ENCODE measurements at regions not wholly inside any gene's neighbourhood (a gene's known extent, or its start where the extent isn't known, plus 50 kb on each side); places are given as distances from the start of the nearest gene placed in this dataset.

DNA sequence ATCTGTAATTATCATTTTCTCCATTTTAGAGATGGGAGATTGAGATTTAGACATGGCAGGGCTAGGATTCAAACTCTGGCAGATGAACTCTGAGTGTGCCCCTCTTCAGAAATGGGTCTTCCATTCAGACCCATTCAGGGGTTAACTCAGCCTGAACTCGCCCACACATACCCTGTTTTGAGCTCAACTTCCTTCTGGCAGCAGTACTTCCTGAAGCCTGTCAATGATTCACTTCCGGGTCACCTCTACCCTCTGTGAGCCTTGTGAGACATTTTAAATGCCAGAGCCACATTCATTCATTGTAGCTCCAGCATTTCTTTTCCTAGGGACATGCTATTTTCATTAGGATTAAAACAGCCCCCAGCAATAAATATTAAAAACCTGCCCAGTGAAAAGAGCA, 209.3 kb upstream of the SLC24A2 start:
- Histone ChIP-seq H3K27me3 (ENCODE audit: low read depth, low read length) (no peaks in the 10 kb centered on the region), H3K4me3 (ENCODE audit: low read depth in 1 of 2, low read length in 2 of 2) (no peak overlapping the region)

DNA sequence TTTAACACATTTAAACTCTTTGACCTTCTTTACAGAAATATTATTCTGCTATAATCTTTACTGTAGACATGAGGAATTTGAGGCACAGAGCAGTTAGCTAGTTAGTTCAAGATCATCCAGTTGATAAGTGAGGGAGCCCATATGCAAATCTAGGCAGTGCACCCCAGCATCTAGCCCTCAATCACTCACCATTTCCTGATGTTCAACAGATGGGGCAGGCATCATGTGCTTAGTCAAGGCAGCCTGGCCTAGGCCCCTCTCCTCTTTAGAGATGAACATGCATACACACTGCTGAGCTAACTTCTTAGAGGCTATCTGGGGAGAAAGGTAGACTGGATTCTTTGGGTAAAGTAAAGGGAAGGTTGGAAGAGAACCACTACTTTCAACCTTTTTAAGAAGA, 206.8 kb upstream of the SLC24A2 start:
- Histone ChIP-seq H3K36me3 (ENCODE audit: control insufficient read depth in 1 of 2, insufficient read depth in 2 of 2, low read length in 2 of 2) (no peaks in the 10 kb centered on the region), H3K4me3 (ENCODE audit: low read depth in 1 of 2, low read length in 2 of 2) (no peak overlapping the region), H3K27me3 (ENCODE audit: low read depth, low read length) (no peaks in the 10 kb centered on the region), H3K9me3 (ENCODE audit: control insufficient read depth in 1 of 2, low read length in 2 of 2) (no peaks in the 10 kb centered on the region), H3K27ac (ENCODE audit: low read length) (no peak overlapping the region), H3K4me1 (ENCODE audit: control insufficient read depth in 1 of 2, insufficient read depth in 2 of 2, low read length in 2 of 2) (no peaks in the 10 kb centered on the region)

More for the DNA sequence above, 209.3 kb upstream of the SLC24A2 start:
- Histone ChIP-seq H3K4me1 (ENCODE audit: control insufficient read depth in 1 of 2, insufficient read depth in 2 of 2, low read length in 2 of 2) (no peaks in the 10 kb centered on the region), H3K36me3 (ENCODE audit: control insufficient read depth in 1 of 2, insufficient read depth in 2 of 2, low read length in 2 of 2) (no peaks in the 10 kb centered on the region), H3K9me3 (ENCODE audit: control insufficient read depth in 1 of 2, low read length in 2 of 2) (no peaks in the 10 kb centered on the region), H3K27ac (ENCODE audit: low read length) (no peak overlapping the region)

DNA sequence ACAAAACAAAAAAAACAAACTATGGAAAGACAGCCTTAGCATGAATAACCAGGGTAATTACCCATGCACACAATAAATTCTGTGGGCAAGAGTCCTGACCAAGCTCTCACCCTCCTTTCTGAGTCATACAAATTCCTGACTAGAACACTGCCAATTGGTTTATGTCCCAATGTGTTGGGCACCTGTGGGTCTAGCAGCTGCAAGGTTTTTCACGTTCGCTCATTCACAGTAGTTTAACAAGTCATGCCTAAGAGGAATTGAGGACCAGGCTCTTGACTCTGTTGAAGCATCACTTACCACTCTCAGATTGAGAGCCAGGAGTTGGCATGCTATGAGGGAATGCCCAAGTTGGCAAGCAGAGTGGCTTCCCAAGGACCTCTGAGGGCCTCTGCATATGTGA, 205.5 kb upstream of the SLC24A2 start:
- Histone ChIP-seq H3K27ac (ENCODE audit: low read length) (no peak overlapping the region), H3K4me3 (ENCODE audit: low read depth in 1 of 2, low read length in 2 of 2) (no peak overlapping the region), H3K9me3 (ENCODE audit: control insufficient read depth in 1 of 2, low read length in 2 of 2) (no peaks in the 10 kb centered on the region), H3K27me3 (ENCODE audit: low read depth, low read length) (no peaks in the 10 kb centered on the region), H3K4me1 (ENCODE audit: control insufficient read depth in 1 of 2, insufficient read depth in 2 of 2, low read length in 2 of 2) (no peaks in the 10 kb centered on the region), H3K36me3 (ENCODE audit: control insufficient read depth in 1 of 2, insufficient read depth in 2 of 2, low read length in 2 of 2) (no peaks in the 10 kb centered on the region)

GRCh38 chr9:19992556-19992955, 203.7 kb upstream of the SLC24A2 start:
- Histone ChIP-seq H3K4me3 (ENCODE audit: low read depth in 1 of 2, low read length in 2 of 2) (no peak overlapping the region), H3K27me3 (ENCODE audit: low read depth, low read length) (no peaks in the 10 kb centered on the region), H3K9me3 (ENCODE audit: control insufficient read depth in 1 of 2, low read length in 2 of 2) (no peaks in the 10 kb centered on the region), H3K4me1 (ENCODE audit: control insufficient read depth in 1 of 2, insufficient read depth in 2 of 2, low read length in 2 of 2) (no peaks in the 10 kb centered on the region), H3K27ac (ENCODE audit: low read length) (no peak overlapping the region), H3K36me3 (ENCODE audit: control insufficient read depth in 1 of 2, insufficient read depth in 2 of 2, low read length in 2 of 2) (no peaks in the 10 kb centered on the region)

GRCh38 chr9:19989213-19989612, 200.4 kb upstream of the SLC24A2 start:
- H3K4me3 ChIP-seq (ENCODE audit: low read depth in 1 of 2, low read length in 2 of 2), result no peak overlapping the region

DNA sequence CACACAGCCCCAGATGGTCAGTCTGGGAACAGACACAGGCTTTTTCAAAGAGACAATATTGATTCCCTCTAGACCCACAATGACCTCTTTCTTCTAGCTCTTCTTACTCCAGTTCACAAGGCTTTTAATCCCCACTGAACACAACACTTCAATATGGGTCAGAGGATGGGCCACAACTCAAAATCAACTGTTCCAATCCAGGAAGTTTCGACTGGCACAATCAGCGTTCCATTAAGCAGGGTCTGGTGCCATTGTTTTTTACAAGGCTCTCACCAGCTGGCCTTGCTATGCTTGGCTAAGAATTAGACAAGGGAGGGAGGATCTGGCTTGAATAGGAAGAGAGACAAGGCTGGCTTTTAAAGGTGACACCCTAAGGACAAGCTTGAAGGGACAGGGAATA, 199.4 kb upstream of the SLC24A2 start:
- no peaks in the 10 kb centered on the region for H3K36me3 ChIP-seq (ENCODE audit: control insufficient read depth in 1 of 2, insufficient read depth in 2 of 2, low read length in 2 of 2)

More at GRCh38 chr9:19989213-19989612, 200.4 kb upstream of the SLC24A2 start:
- no peak overlapping the region for H3K27ac ChIP-seq (ENCODE audit: low read length)
- no peaks in the 10 kb centered on the region for H3K27me3 ChIP-seq (ENCODE audit: low read depth, low read length)
- no peaks in the 10 kb centered on the region for H3K36me3 ChIP-seq (ENCODE audit: control insufficient read depth in 1 of 2, insufficient read depth in 2 of 2, low read length in 2 of 2)
- H3K4me1 ChIP-seq (ENCODE audit: control insufficient read depth in 1 of 2, insufficient read depth in 2 of 2, low read length in 2 of 2), result no peaks in the 10 kb centered on the region
- H3K9me3 ChIP-seq (ENCODE audit: control insufficient read depth in 1 of 2, low read length in 2 of 2), result no peaks in the 10 kb centered on the region

GRCh38 chr9:19985081-19985480, 196.2 kb upstream of the SLC24A2 start:
- Histone ChIP-seq H3K27me3 (ENCODE audit: low read depth, low read length) (no peaks in the 10 kb centered on the region), H3K36me3 (ENCODE audit: control insufficient read depth in 1 of 2, insufficient read depth in 2 of 2, low read length in 2 of 2) (no peaks in the 10 kb centered on the region), H3K27ac (ENCODE audit: low read length) (no peak overlapping the region), H3K9me3 (ENCODE audit: control insufficient read depth in 1 of 2, low read length in 2 of 2) (no peaks in the 10 kb centered on the region), H3K4me3 (ENCODE audit: low read depth in 1 of 2, low read length in 2 of 2) (no peak overlapping the region), H3K4me1 (ENCODE audit: control insufficient read depth in 1 of 2, insufficient read depth in 2 of 2, low read length in 2 of 2) (no peaks in the 10 kb centered on the region)

More for the DNA sequence above, 199.4 kb upstream of the SLC24A2 start:
- Histone ChIP-seq H3K27me3 (ENCODE audit: low read depth, low read length) (no peaks in the 10 kb centered on the region), H3K9me3 (ENCODE audit: control insufficient read depth in 1 of 2, low read length in 2 of 2) (no peaks in the 10 kb centered on the region), H3K27ac (ENCODE audit: low read length) (no peak overlapping the region), H3K4me1 (ENCODE audit: control insufficient read depth in 1 of 2, insufficient read depth in 2 of 2, low read length in 2 of 2) (no peaks in the 10 kb centered on the region), H3K4me3 (ENCODE audit: low read depth in 1 of 2, low read length in 2 of 2) (no peak overlapping the region)

DNA sequence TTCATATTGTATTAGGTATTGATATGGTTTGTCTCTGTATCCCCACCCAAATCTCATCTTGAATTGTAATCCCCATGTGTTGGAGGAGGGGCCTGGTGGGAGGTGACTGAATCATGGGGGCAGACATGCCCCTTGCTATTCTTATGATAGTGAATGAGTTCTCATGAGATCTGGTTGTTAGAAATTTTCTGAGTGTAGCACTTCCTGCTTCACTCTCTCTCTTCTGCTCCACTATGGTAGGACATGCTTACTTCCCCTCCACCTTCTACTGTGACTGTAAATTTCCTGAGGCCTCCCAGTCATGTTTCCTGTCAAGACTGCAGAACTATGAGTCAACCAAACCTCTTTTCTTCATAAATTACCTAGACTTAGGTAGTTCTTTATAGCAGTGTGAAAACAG, 187.4 kb upstream of the SLC24A2 start:
- H3K36me3 ChIP-seq (ENCODE audit: control insufficient read depth in 1 of 2, insufficient read depth in 2 of 2, low read length in 2 of 2), result no peaks in the 10 kb centered on the region
- H3K4me1 ChIP-seq (ENCODE audit: control insufficient read depth in 1 of 2, insufficient read depth in 2 of 2, low read length in 2 of 2), result no peaks in the 10 kb centered on the region
- no peak overlapping the region for H3K4me3 ChIP-seq (ENCODE audit: low read depth in 1 of 2, low read length in 2 of 2)
- H3K27me3 ChIP-seq (ENCODE audit: low read depth, low read length), result no peaks in the 10 kb centered on the region
- H3K27ac ChIP-seq (ENCODE audit: low read length), result no peak overlapping the region
- no peaks in the 10 kb centered on the region for H3K9me3 ChIP-seq (ENCODE audit: control insufficient read depth in 1 of 2, low read length in 2 of 2)

DNA sequence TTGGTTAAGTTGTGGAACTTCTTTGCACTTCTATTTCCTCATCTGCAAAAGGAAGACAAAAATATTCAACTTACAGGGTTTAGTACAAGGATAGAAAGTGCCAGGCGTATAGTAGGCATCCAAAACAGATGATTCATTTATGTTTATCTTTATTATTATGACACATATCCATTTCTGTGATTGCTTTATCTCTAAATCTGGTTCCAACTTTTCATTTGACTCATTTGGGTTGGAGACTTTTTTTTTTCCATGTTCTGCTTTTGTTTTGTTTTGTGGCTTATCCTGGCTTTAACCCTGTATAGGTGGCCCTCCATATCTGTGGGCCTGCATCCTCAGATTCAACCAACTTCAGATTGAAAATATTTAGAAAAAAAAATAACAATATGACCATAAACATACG, 186.7 kb upstream of the SLC24A2 start:
- Histone ChIP-seq H3K27ac (ENCODE audit: low read length) (no peak overlapping the region), H3K36me3 (ENCODE audit: control insufficient read depth in 1 of 2, insufficient read depth in 2 of 2, low read length in 2 of 2) (no peaks in the 10 kb centered on the region), H3K27me3 (ENCODE audit: low read depth, low read length) (no peaks in the 10 kb centered on the region), H3K9me3 (ENCODE audit: control insufficient read depth in 1 of 2, low read length in 2 of 2) (no peaks in the 10 kb centered on the region), H3K4me1 (ENCODE audit: control insufficient read depth in 1 of 2, insufficient read depth in 2 of 2, low read length in 2 of 2) (no peaks in the 10 kb centered on the region), H3K4me3 (ENCODE audit: low read depth in 1 of 2, low read length in 2 of 2) (no peak overlapping the region)

- no peaks in the 10 kb centered on the region for H3K36me3 ChIP-seq (ENCODE audit: control insufficient read depth in 1 of 2, insufficient read depth in 2 of 2, low read length in 2 of 2)
- H3K9me3 ChIP-seq (ENCODE audit: control insufficient read depth in 1 of 2, low read length in 2 of 2), result no peaks in the 10 kb centered on the region
- H3K4me1 ChIP-seq (ENCODE audit: control insufficient read depth in 1 of 2, insufficient read depth in 2 of 2, low read length in 2 of 2), result no peaks in the 10 kb centered on the region
- H3K4me3 ChIP-seq (ENCODE audit: low read depth in 1 of 2, low read length in 2 of 2), result no peak overlapping the region
- no peak overlapping the region for H3K27ac ChIP-seq (ENCODE audit: low read length)
- no peaks in the 10 kb centered on the region for H3K27me3 ChIP-seq (ENCODE audit: low read depth, low read length)
Measured at GRCh38 chr9:19969721-19970120, 180.9 kb upstream of the SLC24A2 start.

GRCh38 chr9:19967888-19968459, 179.1 kb upstream of the SLC24A2 start:
- Histone ChIP-seq H3K4me1 (ENCODE audit: control insufficient read depth in 1 of 2, insufficient read depth in 2 of 2, low read length in 2 of 2) (no peaks in the 10 kb centered on the region), H3K9me3 (ENCODE audit: control insufficient read depth in 1 of 2, low read length in 2 of 2) (no peaks in the 10 kb centered on the region), H3K36me3 (ENCODE audit: control insufficient read depth in 1 of 2, insufficient read depth in 2 of 2, low read length in 2 of 2) (no peaks in the 10 kb centered on the region), H3K4me3 (ENCODE audit: low read depth in 1 of 2, low read length in 2 of 2) (no peak overlapping the region), H3K27ac (ENCODE audit: low read length) (no peak overlapping the region), H3K27me3 (ENCODE audit: low read depth, low read length) (no peaks in the 10 kb centered on the region)

GRCh38 chr9:19967216-19967887, 178.5 kb upstream of the SLC24A2 start:
- H3K27me3 ChIP-seq (ENCODE audit: low read depth, low read length), result no peaks in the 10 kb centered on the region
- no peak overlapping the region for H3K27ac ChIP-seq (ENCODE audit: low read length)
- no peaks in the 10 kb centered on the region for H3K36me3 ChIP-seq (ENCODE audit: control insufficient read depth in 1 of 2, insufficient read depth in 2 of 2, low read length in 2 of 2)
- no peaks in the 10 kb centered on the region for H3K4me1 ChIP-seq (ENCODE audit: control insufficient read depth in 1 of 2, insufficient read depth in 2 of 2, low read length in 2 of 2)
- H3K4me3 ChIP-seq (ENCODE audit: low read depth in 1 of 2, low read length in 2 of 2), result no peak overlapping the region
- no peaks in the 10 kb centered on the region for H3K9me3 ChIP-seq (ENCODE audit: control insufficient read depth in 1 of 2, low read length in 2 of 2)

All from muscle layer of duodenum (tissue), 2 donors.